HG02588 (cell line): ENCODE measurements at regions not wholly inside any gene's neighbourhood (a gene's known extent, or its start where the extent isn't known, plus 50 kb on each side); places are given as distances from the start of the nearest gene placed in this dataset.

Source experiments
- ATAC-seq: cut with Tn5 transposase; IDR thresholded peaks from one replicate; pipeline ENCODE4 v1.9.1; 2021; ENCODE audit warnings: mild to moderate bottlenecking, moderate library complexity; ENCODE audit not compliant: unreplicated experiment

DNA sequence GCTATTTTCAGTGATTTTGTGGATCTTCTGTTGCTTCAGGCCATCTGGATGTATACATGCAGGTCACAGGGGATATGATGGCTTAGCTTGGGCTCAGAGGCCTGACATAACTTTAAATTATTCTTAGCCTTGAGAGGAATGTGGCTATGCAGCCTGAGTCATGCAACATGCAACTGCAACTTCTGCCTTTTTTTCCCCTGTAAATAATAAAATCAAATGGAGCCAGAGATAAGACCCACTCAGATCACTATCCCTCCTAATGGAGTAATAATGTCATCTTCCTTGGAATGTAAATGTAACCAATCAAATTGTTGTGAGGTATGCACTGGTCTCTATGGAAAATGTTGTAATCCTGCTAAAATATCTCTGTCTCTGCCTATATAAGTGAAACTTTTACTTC is 54.9 kb downstream of the MAGEB17 start:
- ATAC-seq: no peak

GRCh38 chrX:16223385-16223784 is 56.1 kb downstream of the MAGEB17 start:
- ATAC-seq: no peak

- no peak for ATAC-seq
These were observed 71.9 kb downstream of the MAGEB17 start for GRCh38 chrX:16239211-16239610.

DNA sequence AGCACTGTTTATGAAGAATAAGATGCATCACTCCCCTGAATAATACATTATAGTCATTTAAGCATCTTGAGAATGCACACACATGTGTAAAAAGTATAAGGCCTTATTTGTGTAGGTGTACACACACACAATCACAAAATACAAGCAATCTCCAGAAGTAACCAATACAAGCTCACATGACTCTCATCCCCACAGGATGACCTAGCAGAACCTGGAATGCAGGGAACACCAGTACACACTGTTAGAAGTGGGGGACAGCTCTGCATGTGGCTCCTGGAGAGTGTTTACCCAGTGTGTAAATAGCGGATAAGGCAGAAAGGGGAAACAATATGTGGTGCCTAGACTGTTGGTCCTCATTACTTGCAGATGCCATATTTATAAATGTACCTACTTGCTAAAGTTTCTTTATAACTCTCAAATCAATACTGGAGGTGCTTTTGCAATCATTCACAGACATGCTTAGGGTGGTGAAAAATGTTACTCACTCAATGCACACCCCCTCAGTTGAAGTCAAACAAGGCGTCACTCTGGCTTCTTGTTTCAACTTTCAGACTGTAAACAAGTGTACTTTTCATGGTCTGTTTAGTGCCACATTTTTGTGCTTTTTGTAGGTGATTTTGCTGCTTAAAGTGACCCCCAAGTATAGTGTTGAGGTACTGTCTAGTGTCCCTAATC is 73.1 kb downstream of the MAGEB17 start:
- no peak for ATAC-seq

DNA sequence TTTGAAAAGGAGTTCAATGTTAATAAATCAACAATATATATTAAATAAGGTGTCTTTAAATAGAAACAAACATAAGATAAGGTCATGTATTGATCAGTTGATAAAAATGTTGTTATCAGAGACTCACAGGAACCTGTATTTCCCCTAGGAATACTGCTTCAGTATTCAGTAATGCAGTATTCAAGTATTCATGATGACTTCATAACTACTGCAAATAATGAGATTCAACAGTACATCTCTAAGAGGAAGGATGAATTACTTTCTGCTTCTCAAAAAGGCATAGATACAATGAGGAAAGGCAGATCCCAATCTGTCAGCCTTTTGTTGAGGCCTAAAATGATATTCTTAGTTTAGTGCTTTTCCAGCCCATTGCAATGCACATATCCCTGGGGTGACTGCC is 73.7 kb downstream of the MAGEB17 start:
- ATAC-seq: no peak

DNA sequence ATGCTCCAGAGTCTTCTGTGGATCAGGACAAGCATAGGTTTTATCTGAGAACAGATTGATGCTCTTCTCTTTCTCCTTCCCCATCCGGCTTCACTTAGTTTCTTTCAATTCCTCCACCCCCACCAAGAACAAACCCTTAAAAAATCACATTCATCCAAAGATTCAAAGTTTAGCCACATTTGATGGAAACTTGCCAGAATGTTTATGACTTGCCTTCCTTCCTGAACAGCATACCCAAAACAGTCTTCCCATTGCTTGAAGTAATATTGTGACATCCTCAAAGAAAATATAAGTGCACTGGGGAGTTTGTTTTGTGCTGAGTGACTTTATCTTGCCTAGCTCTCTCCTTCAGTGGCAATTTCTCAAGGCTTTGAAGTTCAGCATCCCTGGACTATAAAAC is 83.0 kb downstream of the MAGEB17 start:
- ATAC-seq: no peak

DNA sequence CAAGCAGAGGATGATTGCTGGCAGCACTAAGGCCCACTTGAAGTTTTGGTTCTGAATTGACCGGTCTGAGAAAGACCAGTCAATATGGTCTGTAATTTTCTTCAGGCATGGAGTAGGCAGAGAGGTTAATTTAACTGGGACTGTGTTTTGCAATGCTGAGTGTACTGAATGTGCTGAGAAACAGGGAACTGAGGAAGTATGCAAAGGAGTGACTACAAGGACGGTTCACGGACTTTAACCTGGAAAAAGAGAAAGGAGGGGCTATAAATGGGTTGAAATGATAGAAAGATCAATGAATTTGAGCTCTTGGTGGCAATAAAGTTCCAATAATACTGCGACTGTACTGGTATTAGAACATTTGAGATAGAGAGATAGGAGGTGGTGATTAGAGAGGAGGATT is 84.5 kb downstream of the MAGEB17 start:
- ATAC-seq: no peak

GRCh38 chrX:16258882-16259281 is 91.6 kb downstream of the MAGEB17 start:
- ATAC-seq: no peak

GRCh38 chrX:16267431-16267830 is 100.2 kb downstream of the MAGEB17 start:
- ATAC-seq: no peak

DNA sequence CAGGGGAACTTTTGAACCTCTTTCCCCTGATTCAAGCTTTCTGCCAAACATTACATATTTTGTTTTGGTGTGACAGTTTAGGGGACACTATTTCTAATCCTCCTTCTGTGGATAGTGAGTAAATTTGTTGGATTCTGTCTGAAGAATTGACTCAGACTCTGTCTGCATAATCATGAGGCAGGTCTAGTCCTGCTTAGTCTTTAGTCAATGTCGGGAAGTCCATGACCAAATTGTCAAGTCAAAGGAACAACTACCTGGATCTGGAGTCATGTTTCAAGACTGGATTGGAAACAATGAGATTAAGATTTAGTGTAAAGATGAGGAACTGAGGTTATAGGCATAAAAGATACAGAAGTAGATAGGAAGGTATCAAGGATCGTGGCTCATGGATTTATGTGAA is 100.9 kb downstream of the MAGEB17 start:
- no peak for ATAC-seq

- no peak for ATAC-seq
These were observed 111.6 kb downstream of the MAGEB17 start for GRCh38 chrX:16278927-16279326.

DNA sequence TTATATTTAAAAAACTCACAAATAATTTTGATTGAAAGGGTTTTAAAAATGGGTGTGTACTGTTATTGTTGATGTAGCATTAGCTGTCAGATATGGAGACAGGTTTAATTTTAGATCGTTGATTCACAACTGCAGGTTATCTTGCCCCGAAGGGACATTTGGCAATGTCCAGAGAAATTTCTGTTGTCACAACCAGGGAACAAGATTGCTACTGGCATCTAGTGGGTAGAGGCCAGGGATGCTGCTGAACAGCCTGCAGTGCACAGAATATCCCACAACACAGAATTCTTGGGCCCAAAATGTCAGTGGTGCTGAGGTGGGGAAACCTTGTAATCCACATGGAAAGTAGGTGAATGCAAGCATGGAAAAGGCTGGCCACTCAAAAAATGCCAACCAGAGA is 114.9 kb downstream of the MAGEB17 start:
- ATAC-seq: no peak

DNA sequence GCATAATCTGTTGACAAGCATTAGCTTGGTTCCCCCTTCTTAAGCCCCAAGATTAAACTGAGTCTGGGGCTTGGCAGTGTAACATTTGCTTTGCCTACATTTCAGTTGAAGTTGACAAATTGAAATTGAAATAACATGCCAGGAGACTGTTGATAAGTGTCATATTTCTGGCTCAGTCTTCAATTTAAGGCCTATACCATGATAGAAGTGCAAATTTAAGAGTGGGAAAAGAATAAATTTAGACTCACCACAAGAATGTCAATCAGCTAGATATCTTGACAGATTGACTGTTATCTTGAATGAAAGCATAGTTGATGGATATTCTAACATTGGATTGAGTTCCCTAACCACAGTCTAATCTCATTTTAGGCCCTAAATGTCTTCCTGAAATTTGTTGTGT is 117.6 kb downstream of the MAGEB17 start:
- ATAC-seq: no peak

DNA sequence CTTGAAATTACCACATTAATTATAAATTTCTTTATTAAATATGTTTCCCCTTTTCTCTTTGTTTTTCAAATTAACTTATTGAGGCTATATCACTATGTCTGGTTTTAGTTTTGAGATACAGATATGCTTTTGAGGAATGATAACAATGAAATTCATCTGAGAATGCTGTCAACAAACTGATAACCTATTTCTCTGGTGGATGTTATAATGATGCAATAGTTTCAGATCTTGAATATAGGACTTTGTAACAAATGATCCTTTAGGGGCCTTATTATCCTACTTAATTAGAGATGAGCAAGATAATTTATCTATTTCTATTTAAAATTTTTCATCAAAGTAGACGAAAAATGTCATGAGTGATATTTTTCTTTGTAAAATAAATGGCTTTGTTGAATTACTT is 123.7 kb downstream of the MAGEB17 start:
- ATAC-seq: no peak

- no peak for ATAC-seq
These were observed 133.6 kb downstream of the MAGEB17 start for GRCh38 chrX:16300831-16301230.

DNA sequence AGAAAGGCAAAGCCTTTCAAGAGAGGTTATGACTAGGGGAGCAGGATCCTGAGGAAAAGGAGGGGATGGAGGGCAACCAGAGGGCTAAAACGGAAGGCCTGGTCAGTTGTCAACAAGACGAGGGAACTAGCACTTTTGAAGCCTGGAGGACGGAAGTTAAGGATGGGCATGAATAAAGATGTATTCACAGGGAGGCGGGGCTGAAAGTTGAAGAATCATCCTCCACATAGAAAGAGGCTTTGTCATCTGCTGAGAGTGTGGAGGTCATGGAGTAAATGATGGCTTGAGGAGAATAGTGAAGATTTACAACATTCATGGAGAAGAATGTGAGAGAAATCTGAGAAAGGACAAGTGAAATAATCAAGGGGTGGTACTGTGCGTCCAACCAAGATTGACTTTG is 137.5 kb downstream of the MAGEB17 start:
- ATAC-seq: no peak

DNA sequence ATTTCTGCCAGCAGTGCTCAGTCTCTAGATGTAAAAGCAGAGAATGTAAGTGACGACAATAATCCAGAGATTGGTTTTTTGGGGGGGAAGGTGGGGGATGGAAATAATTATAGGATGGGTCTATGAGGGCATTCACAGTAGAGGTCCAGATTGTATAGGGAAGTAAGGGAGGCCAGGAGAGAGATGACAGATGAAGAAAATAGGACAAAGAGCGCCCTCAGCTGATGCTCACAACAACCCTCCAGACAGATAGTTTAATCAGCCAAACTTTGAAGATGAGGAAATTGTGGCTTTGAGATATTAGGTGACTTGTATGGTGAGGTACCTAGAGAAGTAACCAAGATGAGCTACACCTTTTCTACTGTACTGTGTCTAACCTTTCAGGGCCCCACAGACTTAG is 137.9 kb downstream of the MAGEB17 start:
- no peak for ATAC-seq

GRCh38 chrX:16307950-16308349 is 140.7 kb downstream of the MAGEB17 start:
- ATAC-seq: no peak

GRCh38 chrX:16308773-16309172 is 141.5 kb downstream of the MAGEB17 start:
- ATAC-seq: no peak

- no peak for ATAC-seq
These were observed 143.0 kb downstream of the MAGEB17 start for GRCh38 chrX:16310326-16310725.

DNA sequence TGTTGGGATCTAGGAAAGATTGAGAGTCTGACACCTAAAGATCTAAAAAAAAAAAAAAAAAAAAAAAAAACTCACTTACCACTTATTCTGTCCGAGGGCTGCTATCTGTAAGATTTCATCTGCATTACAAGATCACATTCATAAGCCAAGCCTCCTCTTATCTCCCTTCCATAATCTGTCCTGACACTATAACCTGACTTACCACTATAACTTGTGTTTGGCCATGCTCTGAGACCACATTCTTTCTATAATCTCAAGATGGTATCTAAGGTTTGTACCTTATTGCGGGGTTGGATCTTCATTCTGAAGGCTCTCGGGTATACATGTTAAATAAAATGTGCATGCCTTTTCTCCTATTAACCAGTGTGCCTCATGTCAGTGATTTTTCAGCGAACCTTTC is 144.4 kb downstream of the MAGEB17 start:
- ATAC-seq: no peak

GRCh38 chrX:16312761-16313623 is 145.7 kb downstream of the MAGEB17 start:
- ATAC-seq: no peak
